GM21737 (cell line): ENCODE measurements at regions not wholly inside any gene's neighbourhood (a gene's known extent, or its start where the extent isn't known, plus 50 kb on each side); places are given as distances from the start of the nearest gene placed in this dataset.
"Not testable (repeated sequence)": the region's sequence is repeated elsewhere in the genome, so short reads cannot be mapped to it uniquely, and the experiment has no call there.

Experiments
- ATAC-seq: cut with Tn5 transposase; IDR thresholded peaks from one replicate; pipeline ENCODE4 v1.9.1; 2021; ENCODE audit warnings: mild to moderate bottlenecking, moderate library complexity; ENCODE audit not compliant: unreplicated experiment

DNA sequence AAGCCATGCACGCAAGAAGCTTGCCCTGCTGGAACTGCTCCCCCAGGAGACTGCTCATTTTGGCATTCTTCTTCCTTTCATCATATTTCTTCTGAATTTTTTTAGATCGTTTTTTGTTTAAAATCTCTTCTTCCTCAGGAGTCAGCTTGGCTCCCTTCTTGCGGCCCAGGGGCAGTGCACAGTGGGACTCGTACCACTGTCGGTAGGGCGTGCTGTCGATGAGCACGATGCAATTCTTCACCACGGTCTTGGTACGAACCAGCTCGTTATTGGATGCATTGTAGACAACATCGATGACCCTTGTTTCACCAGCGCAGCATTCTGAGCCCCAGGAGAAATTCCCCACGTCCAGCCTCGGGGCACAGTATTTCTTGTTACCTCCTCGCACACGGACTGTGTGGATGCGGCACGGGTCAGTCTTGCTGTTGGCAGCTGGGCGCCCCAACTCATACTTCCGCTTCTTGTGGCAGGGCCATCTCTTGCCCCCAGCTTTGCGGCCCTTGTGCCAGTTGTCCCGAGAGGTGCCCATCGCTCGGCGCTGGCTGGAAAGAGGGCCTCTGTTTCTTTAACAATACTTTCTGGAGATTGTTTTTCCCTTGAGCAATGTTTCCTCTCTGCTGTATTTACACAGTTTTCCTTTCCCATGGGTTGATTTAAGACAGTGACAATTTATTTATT lies 452.4 kb downstream of the TMEM121 start:
- ATAC-seq = no peak

DNA sequence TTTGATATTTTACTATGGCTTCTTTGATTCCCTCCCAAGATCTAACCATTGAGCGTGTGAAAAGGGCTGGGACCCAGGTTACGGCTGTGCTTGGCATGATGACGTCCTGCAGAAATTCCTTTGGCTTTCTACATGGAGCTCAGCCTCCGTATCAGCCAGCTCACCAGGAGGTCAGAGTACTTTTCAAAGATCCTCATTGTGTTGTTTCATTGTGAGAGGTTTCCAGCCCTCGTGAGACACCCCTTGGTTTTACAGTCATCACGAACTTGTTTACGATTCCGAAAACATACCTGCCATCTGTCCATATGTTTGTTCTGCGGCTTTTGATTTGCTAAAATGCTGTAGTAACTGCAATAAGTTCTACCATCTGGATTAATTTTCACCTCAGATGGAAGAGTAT lies 453.1 kb downstream of the TMEM121 start:
- ATAC-seq = no peak

DNA sequence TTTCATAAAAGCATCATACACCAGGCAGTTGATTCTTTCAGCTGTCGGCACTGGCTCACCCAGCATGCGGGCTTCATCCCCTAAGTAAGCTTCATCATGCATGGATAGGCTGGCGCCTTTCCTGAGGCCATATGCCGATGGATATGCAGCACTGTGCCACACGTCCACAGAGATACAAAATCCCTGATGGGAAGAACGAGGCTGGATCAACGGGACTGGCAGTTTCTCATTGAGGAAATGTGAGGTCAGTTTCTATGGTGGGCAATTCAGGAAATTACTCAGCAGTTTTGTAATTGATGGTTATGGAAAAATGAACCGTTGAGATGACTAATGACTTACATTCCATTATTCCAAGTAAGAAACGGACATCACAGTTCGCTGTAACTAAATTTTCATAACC lies 453.8 kb downstream of the TMEM121 start:
- ATAC-seq = no peak

DNA sequence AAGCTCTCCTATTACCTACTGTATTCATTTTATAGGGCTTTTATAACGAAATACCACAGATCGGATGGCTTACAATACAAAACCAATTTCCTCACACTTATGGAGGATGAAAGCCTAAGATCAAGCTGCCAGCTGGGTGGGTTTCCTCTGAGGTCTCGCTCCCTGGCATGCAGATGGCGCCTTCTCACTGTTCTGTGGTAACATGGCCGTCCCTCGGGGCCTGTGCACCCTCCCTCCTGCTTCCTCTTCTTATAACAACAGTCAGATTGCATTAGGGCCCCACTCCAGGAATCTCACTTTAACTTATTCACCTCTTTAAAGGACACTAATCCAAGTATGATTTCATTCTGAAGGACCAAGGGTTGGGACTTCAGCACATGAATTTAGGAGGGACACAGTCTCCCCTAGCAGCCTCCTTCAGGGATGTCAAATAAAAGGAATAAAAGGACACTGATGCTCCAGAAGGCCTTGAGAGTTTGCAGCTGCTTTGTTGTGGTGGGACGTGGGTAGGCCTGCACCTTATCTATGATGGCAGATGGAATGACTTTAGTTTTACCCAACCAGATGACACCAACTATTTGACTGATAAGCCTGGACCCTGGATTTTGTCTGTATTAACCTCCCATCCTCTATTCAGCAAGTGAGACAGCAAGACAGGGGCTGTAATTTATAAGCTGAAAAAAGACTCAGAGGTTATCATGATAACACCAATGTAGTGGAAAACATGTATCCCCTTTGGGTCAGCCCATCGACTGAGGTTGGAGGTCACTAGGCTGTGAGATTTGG lies 455.3 kb downstream of the TMEM121 start:
- ATAC-seq = not testable (repeated sequence)

DNA sequence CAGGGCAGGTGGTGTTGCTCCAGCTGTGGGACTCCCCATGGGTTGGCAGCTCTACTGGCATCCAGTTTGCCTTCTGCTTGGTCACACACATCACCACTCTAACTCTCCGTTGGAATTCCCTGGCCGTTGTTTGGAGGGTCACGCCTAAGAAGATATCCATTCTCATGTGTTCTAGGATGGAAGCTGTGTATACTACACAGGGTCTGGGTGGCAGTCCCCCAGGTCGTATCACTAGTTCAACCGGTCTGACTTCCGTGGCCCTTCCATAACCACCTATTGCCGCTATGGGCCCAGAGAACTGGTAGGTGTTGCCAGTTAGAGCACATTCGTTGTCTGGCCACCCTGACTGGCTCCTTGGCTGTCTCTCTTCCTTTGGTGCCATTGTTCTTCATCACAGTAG lies 456.3 kb downstream of the TMEM121 start:
- no peak for ATAC-seq

DNA sequence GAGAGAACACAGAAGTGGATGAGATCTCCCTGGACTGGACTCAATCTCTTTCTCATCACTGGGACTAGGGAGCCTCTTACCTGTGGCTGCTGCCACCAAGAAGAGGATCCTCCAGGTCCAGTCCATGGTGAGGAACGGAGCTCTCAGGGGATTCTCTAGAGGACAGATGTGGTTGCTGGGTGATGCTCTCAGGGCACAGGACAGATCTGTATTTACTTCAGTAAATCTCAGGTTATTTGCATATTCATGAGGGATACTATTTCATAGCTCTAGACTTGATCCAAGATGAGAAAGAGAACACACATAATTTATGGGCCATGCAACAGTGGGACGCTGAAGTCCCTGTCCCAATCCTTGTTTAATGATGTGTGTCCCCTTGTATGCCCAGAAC lies 460.5 kb downstream of the TMEM121 start:
- ATAC-seq = no peak

DNA sequence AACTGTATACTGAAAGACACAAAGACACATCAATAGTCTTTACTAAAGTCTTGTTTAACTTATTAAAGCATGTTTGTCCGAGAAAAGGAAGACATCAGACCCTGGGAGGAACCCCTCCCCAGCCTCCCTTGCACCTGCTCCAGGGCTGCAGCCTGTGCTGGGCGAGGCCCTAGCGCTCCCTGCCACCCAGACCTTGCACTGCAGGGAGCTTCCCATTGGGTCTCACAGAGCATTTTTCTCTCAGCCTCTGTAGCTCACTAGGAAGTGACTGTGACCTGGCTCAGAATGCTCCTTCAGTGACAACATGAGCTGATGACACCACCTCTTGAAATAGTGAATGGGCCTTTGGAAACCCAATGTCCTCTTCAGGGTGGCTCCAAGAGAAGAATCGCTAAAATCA lies 461.2 kb downstream of the TMEM121 start:
- no peak for ATAC-seq

DNA sequence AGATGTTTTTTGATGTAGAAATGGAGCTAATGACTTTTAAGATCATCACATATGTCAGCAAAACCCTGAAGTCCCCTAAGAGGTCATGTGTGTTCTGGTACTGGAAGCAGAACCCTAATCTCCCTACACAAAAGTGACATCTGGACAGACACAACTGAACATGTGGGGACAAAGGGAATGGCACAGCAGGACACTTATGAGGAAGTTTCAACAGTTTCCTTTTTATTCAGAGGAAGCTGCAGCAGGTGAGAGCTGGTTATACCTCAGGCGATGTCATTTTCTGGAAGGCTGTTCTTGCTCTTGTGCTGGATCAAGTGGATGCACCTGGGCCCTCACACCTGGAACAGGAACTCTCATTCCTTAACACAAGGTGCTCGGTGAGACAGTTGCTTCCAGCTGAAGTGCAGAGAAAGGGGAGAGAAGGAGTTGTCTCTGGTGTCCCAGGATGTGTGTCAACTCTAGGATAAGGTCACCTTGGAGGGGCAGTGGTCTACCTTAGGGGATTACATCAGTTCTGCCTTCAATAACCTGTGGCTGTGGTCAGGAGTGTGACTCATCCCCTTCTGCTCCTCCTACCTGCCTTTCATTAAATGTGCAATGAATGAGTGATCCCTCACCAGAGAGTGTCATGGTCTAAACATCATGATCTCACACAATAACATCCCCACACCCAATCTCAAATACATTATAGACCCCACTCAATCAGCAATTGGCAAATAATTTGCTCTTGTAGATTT lies 463.4 kb downstream of the TMEM121 start:
- no peak for ATAC-seq

DNA sequence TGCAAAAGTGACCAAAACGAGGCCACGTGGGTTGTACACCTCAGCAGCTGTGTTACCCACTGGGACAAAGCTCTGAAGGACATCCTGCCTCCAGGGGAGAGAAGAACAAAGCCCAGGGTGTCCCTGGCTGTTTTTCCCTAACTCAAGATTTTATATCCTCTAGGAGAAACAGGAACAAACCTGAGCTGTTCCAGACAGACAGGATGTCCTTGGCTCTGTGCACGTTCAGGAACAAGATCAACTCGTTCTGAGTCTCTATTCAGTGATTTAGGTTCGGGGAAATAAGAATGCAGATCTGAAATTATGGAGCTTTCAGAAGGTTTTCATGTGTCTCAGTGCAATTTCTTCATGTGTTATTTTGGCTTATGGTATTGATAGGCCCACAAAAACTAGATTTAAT lies 465.3 kb downstream of the TMEM121 start:
- not testable (repeated sequence) for ATAC-seq

DNA sequence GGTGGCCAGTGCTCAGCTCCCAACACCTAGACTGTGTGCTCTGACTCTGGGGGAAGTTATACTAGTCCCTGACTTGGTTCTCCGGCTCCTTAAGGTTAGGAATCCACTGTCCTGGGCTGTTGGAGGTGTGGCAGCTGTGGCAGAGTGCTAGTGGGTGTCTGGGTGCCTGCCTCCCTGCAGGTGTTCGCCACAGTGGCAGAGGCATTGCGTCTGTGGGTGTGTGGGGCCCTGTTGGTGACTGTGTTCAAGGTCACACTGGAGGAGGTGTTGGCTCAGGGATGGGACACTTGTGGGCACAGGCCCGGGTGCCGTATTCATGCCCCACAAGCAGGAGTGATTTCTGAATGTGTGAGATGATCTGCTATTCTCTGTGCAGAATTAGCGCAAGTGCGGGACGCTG lies 467.4 kb downstream of the TMEM121 start:
- ATAC-seq = no peak

DNA sequence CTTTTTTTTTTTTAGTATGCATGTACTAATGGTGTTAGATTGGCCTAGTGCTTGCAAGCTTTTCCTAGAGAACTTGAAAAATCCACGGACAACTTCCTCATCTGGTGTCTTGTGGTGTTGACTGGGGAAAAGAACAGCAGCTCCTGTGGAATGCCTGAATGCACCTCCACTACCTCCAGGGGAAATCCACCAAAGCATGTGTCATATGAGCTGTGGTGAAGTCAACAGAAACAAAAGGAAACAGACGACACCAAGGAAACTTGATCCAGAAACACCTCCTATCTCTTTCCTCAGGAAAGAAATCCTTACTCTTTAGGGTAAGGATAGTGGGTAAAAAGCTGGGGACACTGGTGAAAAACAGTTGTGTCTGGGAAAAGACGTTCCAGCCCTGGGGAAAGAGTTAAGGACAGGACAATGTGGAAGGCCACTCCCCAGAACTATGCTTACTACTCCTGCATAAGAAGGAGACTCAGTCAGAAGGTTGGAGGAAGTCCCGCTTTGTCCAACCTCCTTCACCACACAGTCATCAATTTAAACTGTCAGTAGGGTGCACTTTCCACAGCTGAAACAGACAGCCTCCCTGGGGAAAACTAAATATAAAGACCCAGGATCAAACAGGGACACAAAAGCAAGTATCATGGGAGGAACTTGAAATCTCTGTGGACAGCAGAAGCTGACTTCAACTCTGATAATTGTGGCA lies 468.8 kb downstream of the TMEM121 start:
- ATAC-seq = not testable (repeated sequence)

DNA sequence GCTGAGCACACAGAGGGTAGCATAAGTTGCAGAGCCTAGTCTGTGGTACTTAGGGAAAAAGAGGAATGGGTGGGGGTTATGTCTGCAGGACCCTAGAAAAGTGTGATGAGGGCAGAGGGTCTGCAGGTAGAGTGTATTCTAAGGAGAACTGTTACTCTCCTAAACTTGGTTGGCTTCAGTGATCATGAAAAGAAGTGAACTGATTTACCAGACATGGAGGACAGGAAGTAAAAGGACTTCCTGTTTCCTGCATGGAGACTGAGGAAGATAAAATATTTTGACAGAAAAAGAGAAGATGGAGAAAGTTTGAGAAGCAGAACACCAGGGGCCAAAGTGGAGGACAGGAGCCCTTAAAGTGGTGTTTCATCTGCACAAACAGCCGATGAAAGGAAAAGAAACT lies 472.2 kb downstream of the TMEM121 start:
- not testable (repeated sequence) for ATAC-seq

DNA sequence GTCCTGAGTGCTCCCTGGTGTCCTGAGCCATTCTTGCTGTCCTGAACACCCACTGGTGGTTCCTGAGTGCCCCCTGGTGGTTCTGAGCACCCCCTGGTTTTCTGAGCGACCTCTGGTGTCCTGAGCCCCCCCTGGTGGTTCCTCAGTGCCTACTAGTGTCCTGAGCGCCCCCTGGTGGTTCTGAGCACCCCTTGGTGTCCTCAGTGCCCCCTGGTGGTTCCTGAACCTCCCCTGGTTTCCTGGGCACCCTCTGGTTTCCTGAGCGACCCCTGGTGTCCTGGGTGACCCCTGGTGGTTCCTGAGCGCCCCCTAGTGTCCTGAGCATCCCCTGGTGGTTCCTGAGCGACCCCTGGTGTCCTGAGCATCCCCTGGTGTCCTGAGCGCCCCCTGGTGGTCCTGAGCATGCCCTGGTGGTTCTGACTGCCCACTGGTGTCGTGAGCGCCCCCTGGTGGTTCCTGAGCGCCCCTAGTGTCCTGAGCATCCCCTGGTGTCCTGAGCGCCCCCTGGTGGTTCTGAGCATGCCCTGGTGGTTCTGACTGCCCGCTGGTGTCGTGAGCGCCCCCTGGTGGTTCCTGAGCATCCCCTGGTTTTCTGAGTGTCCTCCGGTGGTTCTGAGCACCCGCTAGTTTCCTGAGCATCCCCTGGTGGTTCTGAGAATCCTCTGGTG lies 473.1 kb downstream of the TMEM121 start:
- peak; percentile 74 for ATAC-seq

DNA sequence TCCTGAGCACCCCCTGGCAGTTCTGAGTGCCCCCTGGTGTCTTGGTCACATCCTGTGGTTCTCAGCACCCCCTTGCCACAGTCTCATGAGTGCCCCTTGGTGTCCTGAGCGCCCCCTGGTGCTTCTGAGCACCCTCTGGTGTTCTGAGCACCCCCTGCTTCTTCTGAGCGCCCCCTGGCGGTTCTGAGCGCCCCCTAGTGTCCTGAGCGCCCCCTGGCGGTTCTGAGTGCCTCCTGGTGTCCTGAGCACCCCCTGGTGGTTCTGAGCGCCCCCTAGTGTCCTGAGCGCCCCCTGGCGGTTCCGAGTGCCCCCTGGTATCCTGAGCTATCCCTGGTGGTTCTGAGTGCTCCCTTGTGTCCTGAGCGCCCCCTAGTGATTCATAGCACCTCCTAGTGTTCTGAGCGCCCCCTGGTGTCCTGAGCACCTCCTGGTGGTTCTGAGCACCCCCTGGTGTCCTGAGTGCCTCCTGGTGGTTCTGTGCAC lies 473.7 kb downstream of the TMEM121 start:
- peak; percentile 28 for ATAC-seq

DNA sequence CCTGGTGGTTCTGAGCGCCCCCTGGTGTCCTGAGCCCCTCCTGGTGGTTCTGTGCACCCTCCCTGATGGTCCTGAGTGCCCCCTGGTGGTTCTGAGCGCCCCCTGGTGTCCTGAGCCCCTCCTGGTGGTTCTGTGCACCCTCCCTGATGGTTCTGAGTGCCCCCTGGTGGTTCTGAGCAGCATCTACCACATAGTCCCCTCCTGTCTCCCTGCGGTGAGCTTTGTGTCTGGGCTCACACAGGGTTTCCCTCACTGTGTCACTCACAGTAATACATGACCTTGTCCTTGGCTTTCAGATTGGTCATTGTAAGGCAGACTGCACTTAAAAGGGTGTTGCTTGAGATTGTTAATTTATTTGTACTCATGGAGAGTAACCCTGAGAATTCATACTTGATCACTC lies 474.9 kb downstream of the TMEM121 start:
- peak; percentile 39 for ATAC-seq

DNA sequence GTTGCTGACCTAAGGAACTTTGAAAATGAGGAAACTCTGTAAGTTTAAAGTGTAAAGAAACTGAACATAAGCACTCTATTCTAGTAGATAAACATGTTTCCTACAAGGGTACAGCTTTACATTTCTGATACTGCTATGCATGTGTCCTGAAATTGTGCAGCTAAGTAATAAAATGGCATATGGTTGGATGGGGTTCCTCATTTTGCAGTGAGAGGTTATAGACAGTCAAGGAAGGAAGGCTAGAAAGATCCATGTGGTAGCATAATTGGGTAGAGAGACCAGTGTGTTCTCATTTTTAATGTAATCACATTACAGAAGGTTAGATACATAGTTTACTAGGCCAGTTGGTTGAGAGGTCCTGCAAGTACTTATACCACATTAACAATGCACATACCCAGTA lies 477.0 kb downstream of the TMEM121 start:
- no peak for ATAC-seq

DNA sequence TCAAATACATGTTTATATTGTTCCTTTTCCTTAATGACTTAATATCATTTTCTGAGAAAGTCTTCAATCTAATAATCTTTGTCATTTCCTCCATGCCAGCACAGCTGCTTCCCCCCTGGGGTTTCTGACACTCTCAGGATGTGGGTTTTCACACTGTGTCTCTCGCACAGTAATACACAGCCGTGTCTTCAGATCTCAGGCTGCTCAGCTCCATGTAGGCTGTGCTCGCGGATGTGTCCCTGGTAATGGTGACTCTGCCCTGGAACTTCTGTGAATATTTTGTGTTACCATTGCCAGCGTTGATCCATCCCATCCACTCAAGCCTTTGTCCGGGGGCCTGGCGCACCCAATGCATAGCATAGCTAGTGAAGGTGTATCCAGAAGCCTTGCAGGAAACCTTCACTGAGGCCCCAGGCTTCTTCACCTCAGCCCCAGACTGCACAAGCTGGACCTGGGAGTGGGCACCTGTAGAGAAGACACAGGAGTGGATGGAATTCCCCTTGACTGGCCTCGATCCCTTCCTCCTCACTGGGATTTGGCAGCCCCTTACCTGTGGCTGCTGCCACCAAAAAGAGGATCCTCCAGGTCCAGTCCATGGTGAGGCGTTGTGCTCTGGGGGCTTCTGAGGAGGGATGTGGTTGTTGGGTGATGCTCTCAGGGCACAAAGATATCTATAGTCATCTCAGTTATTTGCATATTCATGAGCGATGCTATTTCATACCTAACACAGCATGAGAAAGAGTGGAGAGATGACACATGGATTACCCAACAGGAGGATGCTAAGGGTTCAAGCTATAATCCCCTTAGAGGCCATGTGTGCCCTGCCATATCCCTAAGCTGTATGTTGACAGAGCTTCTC lies 478.8 kb downstream of the TMEM121 start:
- not testable (repeated sequence) for ATAC-seq

DNA sequence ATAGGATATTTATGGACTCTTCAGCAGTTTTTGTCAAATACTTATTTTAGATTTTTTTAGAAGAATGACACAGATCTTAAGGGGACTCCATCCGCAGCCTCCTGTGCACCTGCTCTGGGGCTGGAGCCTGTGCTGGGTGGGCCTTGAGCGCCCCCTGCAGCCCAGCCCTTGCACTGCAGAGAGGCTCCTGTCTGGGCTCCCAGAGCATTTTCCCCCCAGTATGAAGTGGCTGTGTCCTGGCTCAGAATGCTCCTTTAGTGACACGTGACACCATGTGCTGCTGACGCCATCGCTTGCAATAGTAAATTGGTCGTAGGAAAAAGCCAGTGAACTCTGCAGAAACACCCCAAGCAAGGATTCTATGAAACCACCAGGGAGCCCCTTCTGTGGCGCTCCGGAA lies 479.7 kb downstream of the TMEM121 start:
- not testable (repeated sequence) for ATAC-seq

DNA sequence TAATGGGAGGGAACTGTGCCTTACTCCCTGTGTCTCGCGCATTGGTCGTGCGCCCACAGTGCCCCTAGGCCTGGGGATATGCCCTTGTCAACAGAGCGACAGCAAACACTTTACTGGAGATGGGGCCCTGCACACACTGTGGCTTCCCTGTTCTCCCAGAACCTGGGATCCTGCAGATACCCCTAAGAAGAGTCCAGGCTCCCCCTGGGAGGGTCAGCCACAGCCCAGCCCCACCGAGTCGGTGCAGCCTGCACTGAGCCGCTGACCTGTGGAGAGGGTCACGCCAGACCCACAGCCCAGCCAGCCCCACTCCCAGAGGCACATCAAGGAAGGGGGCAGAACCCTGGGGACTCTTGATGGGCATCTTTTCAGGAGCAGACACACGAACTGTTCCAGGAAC lies 480.3 kb downstream of the TMEM121 start:
- not testable (repeated sequence) for ATAC-seq

DNA sequence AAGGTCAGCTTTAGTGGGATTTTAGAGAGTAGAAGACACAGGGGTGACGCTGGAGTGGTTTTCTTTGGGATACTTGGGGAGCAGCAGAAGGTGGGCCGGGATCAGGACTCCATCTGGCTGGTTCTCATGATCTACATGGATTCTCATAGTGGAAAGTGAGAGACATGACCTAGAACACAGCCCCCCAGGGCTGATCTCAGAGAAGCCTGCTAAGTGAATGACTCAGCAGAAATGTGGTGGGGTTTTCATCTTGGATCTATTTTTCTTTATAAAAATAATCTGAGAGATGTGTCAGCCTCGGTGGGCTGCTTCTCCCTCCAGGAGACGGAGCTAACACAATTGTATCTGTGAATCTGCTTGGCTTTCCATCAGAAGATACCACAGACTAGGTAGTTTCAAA lies 484.4 kb downstream of the TMEM121 start:
- no peak for ATAC-seq
